ENCODE measurements at regions not wholly inside any gene's neighbourhood (a gene's known extent, or its start where the extent isn't known, plus 50 kb on each side); places are given as distances from the start of the nearest gene placed in this dataset.
"Not testable (repeated sequence)": the region's sequence is repeated elsewhere in the genome, so short reads cannot be mapped to it uniquely, and the experiment has no call there.

DNA sequence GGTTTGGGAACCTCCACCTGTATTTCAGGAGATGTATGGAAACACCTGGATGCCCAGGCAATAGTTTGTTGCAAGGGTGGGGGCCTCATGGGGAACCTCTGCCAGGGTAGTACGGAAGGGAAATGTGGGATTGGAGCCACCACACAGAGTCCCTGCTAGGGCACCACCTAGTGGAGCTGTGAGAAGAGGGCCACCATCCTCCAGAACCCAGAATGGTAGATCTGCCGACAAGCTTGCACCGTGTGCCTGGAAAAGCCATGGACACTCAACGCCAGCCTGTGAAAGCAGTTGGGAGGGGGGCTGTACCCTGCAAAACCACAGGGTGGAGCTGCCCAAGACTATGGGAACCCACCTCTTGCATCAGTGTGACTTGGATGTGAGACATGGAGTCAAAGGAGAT, 407.2 kb downstream of the PSAT1 start:
- not testable (repeated sequence) for H3K27ac ChIP-seq (ENCODE audit: low read depth in 1 of 3, low read length in 2 of 3); H3K36me3 ChIP-seq (ENCODE audit: control insufficient read depth in 3 of 3, insufficient read depth in 2 of 3, low read depth in 1 of 3, low read length in 3 of 3); DNase-seq; H3K4me3 ChIP-seq (ENCODE audit: low read depth in 1 of 3, low read length in 3 of 3); H3K27me3 ChIP-seq (ENCODE audit: control insufficient read depth in 3 of 3, insufficient read depth in 3 of 3, low read length in 3 of 3); H3K9me3 ChIP-seq (ENCODE audit: control insufficient read depth in 2 of 2, insufficient read depth in 1 of 2, low read depth in 1 of 2, low read length in 1 of 2); H3K4me1 ChIP-seq (ENCODE audit: control insufficient read depth in 3 of 3, insufficient read depth in 2 of 3, low read depth in 1 of 3, low read length in 2 of 3); FAIRE-seq
- 71 to 80% (median 78%) methylated on average over 4 of the region's 4 CpGs for WGBS, 3 donors

DNA sequence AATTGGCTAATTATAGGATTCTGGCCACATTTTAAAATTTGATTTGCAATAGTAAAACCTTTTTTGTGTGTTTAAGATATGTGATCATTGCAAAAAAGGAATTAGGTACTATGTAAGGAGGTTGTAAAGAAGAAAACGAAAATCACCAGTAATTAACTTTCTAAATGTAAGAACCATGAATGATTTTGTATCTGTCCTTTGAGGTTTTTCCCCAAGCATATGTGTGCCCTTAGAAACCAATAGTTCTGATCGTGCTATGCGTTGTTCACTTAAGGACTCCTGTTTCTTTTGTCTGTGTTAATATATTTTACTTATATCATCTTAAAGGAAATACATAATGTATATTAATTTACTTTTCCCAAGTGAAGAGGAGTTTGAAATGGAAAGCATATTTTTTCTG, 410.2 kb downstream of the PSAT1 start:
- Histone ChIP-seq H3K27ac (ENCODE audit: low read depth in 1 of 3, low read length in 2 of 3) (no peak overlapping the region), H3K4me1 (ENCODE audit: control insufficient read depth in 3 of 3, insufficient read depth in 2 of 3, low read depth in 1 of 3, low read length in 2 of 3) (no peaks in the 10 kb centered on the region), H3K4me3 (ENCODE audit: low read depth in 1 of 3, low read length in 3 of 3) (no peak overlapping the region), H3K9me3 (ENCODE audit: control insufficient read depth in 2 of 2, insufficient read depth in 1 of 2, low read depth in 1 of 2, low read length in 1 of 2) (no peaks in the 10 kb centered on the region), H3K36me3 (ENCODE audit: control insufficient read depth in 3 of 3, insufficient read depth in 2 of 3, low read depth in 1 of 3, low read length in 3 of 3) (no peaks in the 10 kb centered on the region), H3K27me3 (ENCODE audit: control insufficient read depth in 3 of 3, insufficient read depth in 3 of 3, low read length in 3 of 3) (no peaks in the 10 kb centered on the region)
- FAIRE-seq (no peak), DNase-seq (no peak)
- WGBS, 3 donors: 46 to 77% (median 72%) methylated on average over 3 of the region's 3 CpGs

DNA sequence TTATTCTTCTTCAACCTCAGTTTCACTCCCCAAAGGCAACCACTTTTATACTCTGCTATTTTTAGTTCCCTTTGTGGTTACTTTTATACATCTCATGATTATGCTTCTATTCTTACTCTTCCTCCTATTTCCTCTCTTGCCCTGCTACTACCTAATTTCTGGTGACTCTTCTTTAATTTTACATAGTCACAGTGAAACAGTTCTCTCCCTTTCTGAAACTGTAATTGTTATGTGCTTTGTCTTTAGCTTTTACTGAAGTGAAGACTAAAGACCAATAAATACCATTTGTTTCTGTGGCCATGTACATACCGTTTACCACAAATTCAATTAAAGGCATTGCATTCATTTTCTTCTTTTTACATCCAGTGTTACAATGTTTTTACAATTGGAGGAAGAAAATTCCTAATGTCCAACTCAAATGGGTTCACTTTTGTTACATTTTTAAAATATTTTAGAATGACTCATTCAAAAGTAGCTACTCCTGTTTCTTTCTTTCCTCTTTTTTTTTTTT, 410.6 kb downstream of the PSAT1 start:
- Histone ChIP-seq H3K4me3 (ENCODE audit: low read depth in 1 of 3, low read length in 3 of 3) (no peak overlapping the region), H3K9me3 (ENCODE audit: control insufficient read depth in 2 of 2, insufficient read depth in 1 of 2, low read depth in 1 of 2, low read length in 1 of 2) (no peaks in the 10 kb centered on the region), H3K27ac (ENCODE audit: low read depth in 1 of 3, low read length in 2 of 3) (no peak overlapping the region), H3K4me1 (ENCODE audit: control insufficient read depth in 3 of 3, insufficient read depth in 2 of 3, low read depth in 1 of 3, low read length in 2 of 3) (no peaks in the 10 kb centered on the region), H3K36me3 (ENCODE audit: control insufficient read depth in 3 of 3, insufficient read depth in 2 of 3, low read depth in 1 of 3, low read length in 3 of 3) (no peaks in the 10 kb centered on the region), H3K27me3 (ENCODE audit: control insufficient read depth in 3 of 3, insufficient read depth in 3 of 3, low read length in 3 of 3) (no peaks in the 10 kb centered on the region)
- FAIRE-seq (no peak), DNase-seq (no peak)
- 52 to 76% (median 65%) methylated on average over 1 of the region's 1 CpG for WGBS, 3 donors

DNA sequence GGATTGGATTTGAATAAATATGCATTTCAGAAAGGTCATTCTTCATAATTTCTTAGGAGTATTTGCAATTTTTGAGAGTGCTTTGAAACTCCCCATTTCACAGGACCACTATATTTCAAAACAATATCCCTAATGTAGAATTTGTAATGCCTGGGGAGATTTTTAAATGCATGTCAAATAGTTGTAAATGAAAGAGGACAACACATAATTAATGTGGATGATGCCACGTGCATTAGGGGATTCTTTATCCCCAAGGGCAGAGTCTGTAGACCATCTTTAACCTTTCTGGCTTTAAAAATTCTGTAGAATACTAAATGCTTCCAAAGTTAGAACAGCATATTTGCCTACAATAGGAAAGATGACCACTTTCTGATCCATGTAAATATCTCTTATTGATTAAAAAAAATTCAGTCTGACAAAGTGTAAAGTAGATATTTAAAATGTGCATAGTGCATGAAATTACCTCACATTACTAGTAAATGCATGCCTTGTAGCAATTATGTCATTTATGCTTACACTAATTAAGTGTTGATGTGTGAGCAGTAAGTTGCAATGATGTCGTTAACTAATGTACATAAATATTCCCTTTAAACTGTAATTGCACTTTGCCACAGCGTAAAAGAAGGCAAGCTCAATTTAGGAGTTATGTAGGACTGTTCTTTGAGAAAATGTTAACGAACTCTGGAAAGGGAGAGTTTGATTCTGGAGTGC, 416.1 kb downstream of the PSAT1 start:
- no peak overlapping the region for H3K27ac ChIP-seq (ENCODE audit: low read depth in 1 of 3, low read length in 2 of 3)
- H3K36me3 ChIP-seq (ENCODE audit: control insufficient read depth in 3 of 3, insufficient read depth in 2 of 3, low read depth in 1 of 3, low read length in 3 of 3): no peaks in the 10 kb centered on the region
- H3K27me3 ChIP-seq (ENCODE audit: control insufficient read depth in 3 of 3, insufficient read depth in 3 of 3, low read length in 3 of 3): no peaks in the 10 kb centered on the region
- FAIRE-seq (no peak), DNase-seq (no peak)
- H3K9me3 ChIP-seq (ENCODE audit: control insufficient read depth in 2 of 2, insufficient read depth in 1 of 2, low read depth in 1 of 2, low read length in 1 of 2): no peaks in the 10 kb centered on the region
- no peak overlapping the region for H3K4me3 ChIP-seq (ENCODE audit: low read depth in 1 of 3, low read length in 3 of 3)
- 42 to 70% (median 44%) methylated on average over 4 of the region's 4 CpGs for WGBS, 3 donors
- H3K4me1 ChIP-seq (ENCODE audit: control insufficient read depth in 3 of 3, insufficient read depth in 2 of 3, low read depth in 1 of 3, low read length in 2 of 3): no peaks in the 10 kb centered on the region

DNA sequence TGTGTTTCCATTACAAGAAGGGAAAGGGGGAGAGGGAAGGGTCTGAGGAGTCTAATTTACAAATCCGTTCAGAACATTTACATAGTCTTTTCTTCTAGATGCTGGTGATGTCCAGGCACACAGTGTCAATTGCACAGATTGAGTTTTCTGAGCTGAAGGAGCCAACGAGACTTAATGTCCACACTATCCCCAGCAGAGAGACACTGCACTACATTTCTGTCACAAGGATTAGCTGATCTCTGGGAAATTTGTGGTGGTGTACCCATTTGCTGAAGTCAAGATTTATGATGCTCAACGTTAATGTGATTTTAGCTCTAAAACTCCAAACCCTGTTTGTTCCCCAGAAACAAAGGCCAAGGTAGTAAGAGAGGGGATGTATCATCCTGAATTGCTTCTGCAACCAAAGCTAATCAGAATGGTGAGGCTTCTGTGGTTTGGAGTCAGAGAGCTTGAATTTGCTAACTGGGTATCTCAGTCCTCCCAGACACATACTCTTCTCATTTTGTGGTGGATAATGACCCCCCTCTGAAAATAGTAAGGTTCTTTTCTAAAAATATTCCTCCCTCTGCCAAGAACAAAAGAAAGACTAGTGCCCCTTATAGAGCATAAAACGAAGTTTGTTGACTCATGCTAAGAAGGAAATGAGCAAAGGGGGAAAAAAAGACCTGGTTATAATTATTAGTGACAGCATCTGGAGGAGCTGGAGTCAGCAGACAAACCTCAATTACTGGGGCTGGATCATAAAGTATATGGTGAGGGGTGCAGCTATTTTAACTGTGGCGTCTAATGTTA, 416.9 kb downstream of the PSAT1 start:
- no peak overlapping the region for H3K4me3 ChIP-seq (ENCODE audit: low read depth in 1 of 3, low read length in 3 of 3)
- H3K4me1 ChIP-seq (ENCODE audit: control insufficient read depth in 3 of 3, insufficient read depth in 2 of 3, low read depth in 1 of 3, low read length in 2 of 3): no peaks in the 10 kb centered on the region
- FAIRE-seq: no peak
- no peaks in the 10 kb centered on the region for H3K36me3 ChIP-seq (ENCODE audit: control insufficient read depth in 3 of 3, insufficient read depth in 2 of 3, low read depth in 1 of 3, low read length in 3 of 3)
- DNase-seq: no peak
- no peaks in the 10 kb centered on the region for H3K27me3 ChIP-seq (ENCODE audit: control insufficient read depth in 3 of 3, insufficient read depth in 3 of 3, low read length in 3 of 3)
- H3K9me3 ChIP-seq (ENCODE audit: control insufficient read depth in 2 of 2, insufficient read depth in 1 of 2, low read depth in 1 of 2, low read length in 1 of 2): no peaks in the 10 kb centered on the region
- H3K27ac ChIP-seq (ENCODE audit: low read depth in 1 of 3, low read length in 2 of 3): no peak overlapping the region
- WGBS, 3 donors: 43 to 51% (median 50%) methylated on average over 5 of the region's 5 CpGs

DNA sequence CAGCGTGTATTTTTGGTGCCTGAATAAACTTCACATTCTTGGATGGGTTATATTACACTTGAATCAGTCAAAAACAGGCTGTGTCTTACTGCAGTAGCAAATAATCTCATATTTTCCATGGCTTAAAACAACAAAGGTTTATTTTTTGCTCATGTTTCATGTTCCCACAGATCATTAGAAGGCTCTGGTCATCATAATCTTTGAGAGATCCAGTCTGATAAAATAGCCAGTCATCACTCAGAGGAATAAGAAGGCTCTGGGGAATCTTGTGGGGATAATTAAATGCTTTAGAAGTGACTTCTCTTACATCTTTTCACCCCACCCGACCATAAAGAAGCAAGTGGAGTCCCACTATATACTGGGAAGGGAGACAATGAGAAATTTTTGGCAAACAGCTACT, 417.7 kb downstream of the PSAT1 start:
- no peak for DNase-seq
- no peak overlapping the region for H3K4me3 ChIP-seq (ENCODE audit: low read depth in 1 of 3, low read length in 3 of 3)
- no peak for FAIRE-seq
- H3K27me3 ChIP-seq (ENCODE audit: control insufficient read depth in 3 of 3, insufficient read depth in 3 of 3, low read length in 3 of 3): no peaks in the 10 kb centered on the region
- no peaks in the 10 kb centered on the region for H3K36me3 ChIP-seq (ENCODE audit: control insufficient read depth in 3 of 3, insufficient read depth in 2 of 3, low read depth in 1 of 3, low read length in 3 of 3)
- WGBS, 3 donors: 51 to 56% (median 54%) methylated on average over 2 of the region's 2 CpGs
- H3K27ac ChIP-seq (ENCODE audit: low read depth in 1 of 3, low read length in 2 of 3): no peak overlapping the region
- H3K9me3 ChIP-seq (ENCODE audit: control insufficient read depth in 2 of 2, insufficient read depth in 1 of 2, low read depth in 1 of 2, low read length in 1 of 2): no peaks in the 10 kb centered on the region
- no peaks in the 10 kb centered on the region for H3K4me1 ChIP-seq (ENCODE audit: control insufficient read depth in 3 of 3, insufficient read depth in 2 of 3, low read depth in 1 of 3, low read length in 2 of 3)

DNA sequence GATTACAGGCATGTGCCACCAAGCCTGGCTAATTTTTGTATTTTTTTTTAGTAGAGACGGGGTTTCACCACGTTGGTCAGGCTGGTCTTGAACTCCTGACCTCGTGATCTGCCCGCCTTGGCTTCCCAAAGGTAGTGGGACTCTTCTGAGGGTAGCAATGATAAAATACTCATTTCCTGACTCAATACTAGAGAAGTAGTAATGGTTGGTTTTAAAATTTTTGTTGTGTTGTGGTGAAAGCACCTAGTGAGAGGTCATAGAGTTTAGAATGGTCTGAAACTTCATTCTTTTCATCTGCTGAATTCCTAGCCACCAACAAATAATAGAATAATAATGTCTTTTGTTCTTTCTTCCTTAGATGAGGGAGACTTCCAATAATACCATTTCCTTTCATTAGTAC, 422.1 kb downstream of the PSAT1 start:
- not testable (repeated sequence) for H3K27me3 ChIP-seq (ENCODE audit: control insufficient read depth in 3 of 3, insufficient read depth in 3 of 3, low read length in 3 of 3); H3K4me3 ChIP-seq (ENCODE audit: low read depth in 1 of 3, low read length in 3 of 3); H3K36me3 ChIP-seq (ENCODE audit: control insufficient read depth in 3 of 3, insufficient read depth in 2 of 3, low read depth in 1 of 3, low read length in 3 of 3); DNase-seq; FAIRE-seq; H3K27ac ChIP-seq (ENCODE audit: low read depth in 1 of 3, low read length in 2 of 3); H3K4me1 ChIP-seq (ENCODE audit: control insufficient read depth in 3 of 3, insufficient read depth in 2 of 3, low read depth in 1 of 3, low read length in 2 of 3); H3K9me3 ChIP-seq (ENCODE audit: control insufficient read depth in 2 of 2, insufficient read depth in 1 of 2, low read depth in 1 of 2, low read length in 1 of 2)
- 74 to 85% (median 76%) methylated on average over 4 of the region's 4 CpGs for WGBS, 3 donors

DNA sequence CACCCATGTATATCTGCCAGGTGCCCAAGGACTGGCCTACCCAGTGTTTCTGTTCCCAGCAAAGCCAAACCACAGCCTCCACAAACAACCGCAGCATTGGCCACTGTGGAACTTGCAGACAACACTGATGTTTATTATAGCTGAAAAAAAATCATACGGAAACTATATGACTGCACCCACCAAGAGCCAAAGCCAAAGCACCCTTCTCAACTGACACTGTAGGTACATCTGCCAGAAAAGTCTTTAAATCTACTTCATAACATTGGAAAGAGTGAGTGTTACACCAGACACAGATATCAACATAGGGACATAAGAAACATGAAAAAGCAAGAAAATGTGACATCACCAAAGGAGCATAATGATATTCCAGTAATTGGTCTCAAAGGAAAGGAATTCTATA, 428.0 kb downstream of the PSAT1 start:
- Histone ChIP-seq H3K27ac (ENCODE audit: low read depth in 1 of 3, low read length in 2 of 3) (no peak overlapping the region), H3K27me3 (ENCODE audit: control insufficient read depth in 3 of 3, insufficient read depth in 3 of 3, low read length in 3 of 3) (no peaks in the 10 kb centered on the region), H3K9me3 (ENCODE audit: control insufficient read depth in 2 of 2, insufficient read depth in 1 of 2, low read depth in 1 of 2, low read length in 1 of 2) (peaks cover 0 to 1% of the 10 kb centered on the region in 2 donors), H3K4me3 (ENCODE audit: low read depth in 1 of 3, low read length in 3 of 3) (no peak overlapping the region), H3K36me3 (ENCODE audit: control insufficient read depth in 3 of 3, insufficient read depth in 2 of 3, low read depth in 1 of 3, low read length in 3 of 3) (no peaks in the 10 kb centered on the region), H3K4me1 (ENCODE audit: control insufficient read depth in 3 of 3, insufficient read depth in 2 of 3, low read depth in 1 of 3, low read length in 2 of 3) (no peaks in the 10 kb centered on the region)
- DNase-seq (no peak), FAIRE-seq (no peak)
- 83 to 88% (median 87%) methylated on average over 2 of the region's 2 CpGs for WGBS, 3 donors

Measured in small intestine (tissue), 7 donors.